Stimulated activated CD8-positive, alpha-beta memory T cell treated with anti-CD3 and anti-CD28 coated beads, Interleukin-4, amount 100 ng/mL, for 1 hour (primary cell): ENCODE measurements at regions not wholly inside any gene's neighbourhood (a gene's known extent, or its start where the extent isn't known, plus 50 kb on each side); places are given as distances from the start of the nearest gene placed in this dataset.

Experiments
- DNase-seq, 2 donors: peaks; one replicate each; pipeline ENCODE4 v3.0.0-alpha.2; 2020; ENCODE audit warnings: low read depth in 2 of 2, low spot score in 1 of 2

- no peak for DNase-seq
Observed at GRCh38 chr2:111632661-111633060, 251.3 kb downstream of the ANAPC1 start.

- DNase-seq = no peak
Observed at GRCh38 chr2:111633189-111633588, 250.8 kb downstream of the ANAPC1 start.

DNA sequence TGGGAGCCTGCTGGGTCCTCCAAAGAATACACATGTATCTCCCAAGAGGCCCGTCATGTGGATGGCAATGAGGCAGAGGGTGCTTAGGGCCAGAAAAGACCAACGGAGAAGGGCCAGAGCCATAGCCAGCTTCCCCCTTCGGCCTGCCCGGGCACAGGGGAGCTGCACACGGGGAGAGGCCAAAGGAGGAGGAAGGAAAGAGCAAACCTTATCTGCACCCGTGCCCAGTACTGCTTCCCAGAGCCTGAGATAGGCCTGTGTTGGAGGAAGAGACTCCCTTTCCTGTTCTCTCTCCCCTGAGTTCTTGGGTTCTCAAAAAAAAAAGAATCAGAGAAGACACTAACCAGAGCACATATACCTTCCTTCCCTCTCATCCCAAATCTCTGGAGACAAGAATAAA is 250.3 kb downstream of the ANAPC1 start:
- no peak for DNase-seq

DNA sequence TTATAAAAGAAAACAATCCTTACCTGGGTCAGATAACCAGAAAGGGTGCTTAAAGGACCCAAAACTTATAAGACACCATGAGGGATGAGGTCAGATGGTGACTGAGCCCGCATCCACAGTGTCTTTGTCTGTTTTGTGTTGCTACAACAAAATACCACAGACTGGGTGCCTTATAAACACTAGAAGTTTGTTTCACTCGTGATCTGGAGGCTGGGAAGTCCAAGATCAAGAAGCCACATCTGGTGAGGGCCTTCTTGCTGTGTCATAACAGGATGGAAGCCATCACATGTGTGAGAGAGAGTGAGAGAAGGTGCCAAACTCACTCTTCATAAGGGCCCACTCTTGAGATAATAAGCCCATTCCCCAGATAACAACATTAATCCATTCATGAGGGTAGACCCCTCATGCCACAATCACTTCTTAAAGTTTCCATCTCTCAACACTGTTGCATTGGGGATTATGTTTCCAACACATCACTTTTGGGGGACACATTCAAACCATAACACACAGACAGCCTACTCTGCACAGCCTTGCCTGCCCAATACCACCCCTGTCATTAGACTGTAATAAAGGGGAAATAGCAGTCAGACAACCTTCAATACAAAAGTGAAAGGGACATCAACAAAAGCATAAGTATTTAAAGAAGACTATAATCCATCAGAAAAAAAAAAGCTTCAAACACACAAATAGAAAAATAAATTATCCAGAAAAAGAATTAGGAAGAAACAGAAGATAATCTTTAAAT is 249.8 kb downstream of the ANAPC1 start:
- DNase-seq = no peak

DNA sequence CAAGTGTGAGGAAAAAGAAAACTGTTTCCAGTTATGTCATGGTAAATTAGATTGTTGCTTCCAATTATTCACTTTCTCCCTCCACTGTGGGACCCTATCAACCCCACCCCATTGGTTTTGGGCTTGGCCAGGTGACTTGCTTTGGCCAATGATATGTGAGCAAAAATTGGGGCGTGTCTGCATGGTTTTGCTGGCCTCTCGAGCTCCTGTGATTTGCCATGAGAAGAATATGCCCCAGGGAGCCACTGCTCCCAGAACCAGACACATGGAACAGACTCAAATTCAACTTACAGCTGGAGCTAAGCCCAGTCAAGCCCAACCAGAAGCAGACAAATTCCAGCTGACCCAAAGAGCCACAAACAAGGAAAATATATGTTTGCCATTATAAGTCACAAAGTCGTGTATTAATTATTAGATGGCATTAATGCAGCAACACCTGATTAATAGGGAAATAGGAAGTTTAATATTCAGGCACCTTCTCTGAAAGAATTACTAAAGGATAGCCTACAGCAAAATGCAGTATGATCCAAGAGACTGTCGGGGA is 248.9 kb downstream of the ANAPC1 start:
- DNase-seq = no peak

DNA sequence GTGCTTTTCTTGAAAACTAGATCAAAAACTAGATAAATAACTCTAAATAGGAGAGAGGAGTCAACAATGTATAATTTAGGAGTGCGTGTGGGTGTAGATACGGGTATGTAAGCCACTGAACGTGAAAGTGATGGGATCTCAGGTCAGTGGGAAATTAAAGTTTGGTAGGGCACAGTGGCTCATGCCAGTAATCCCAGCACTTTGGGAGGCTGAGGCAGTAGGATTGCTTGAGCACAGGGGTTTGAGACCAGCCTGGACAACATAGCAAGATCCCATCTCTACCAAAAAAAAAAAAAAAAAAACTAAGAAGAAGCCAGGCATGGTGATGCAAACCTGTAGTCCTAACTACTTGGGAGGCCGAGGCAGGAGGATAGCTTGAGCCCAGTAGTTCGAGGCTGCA is 247.1 kb downstream of the ANAPC1 start:
- DNase-seq = no peak

GRCh38 chr2:111638274-111638877 is 245.6 kb downstream of the ANAPC1 start:
- DNase-seq = no peak

DNA sequence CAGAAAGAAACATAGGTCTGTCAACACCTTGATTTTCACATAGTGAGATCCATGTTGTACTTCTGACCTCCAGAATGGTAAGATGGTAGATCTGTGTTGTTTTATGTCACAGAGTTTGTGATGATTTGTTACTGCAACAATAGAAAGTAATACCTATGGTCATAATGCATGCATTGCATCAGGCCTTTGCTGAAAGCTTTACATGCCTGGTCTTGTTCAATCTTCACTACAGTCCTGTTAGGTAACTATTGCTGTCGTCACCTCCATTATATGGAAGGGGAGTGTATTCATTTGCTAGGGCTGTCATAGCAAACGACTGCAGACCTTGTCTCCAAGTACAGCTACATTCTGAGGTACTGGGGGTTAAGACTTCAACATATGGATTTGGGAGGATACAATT is 243.5 kb downstream of the ANAPC1 start:
- no peak for DNase-seq

GRCh38 chr2:111642586-111643327 is 241.2 kb downstream of the ANAPC1 start:
- DNase-seq = no peak

DNA sequence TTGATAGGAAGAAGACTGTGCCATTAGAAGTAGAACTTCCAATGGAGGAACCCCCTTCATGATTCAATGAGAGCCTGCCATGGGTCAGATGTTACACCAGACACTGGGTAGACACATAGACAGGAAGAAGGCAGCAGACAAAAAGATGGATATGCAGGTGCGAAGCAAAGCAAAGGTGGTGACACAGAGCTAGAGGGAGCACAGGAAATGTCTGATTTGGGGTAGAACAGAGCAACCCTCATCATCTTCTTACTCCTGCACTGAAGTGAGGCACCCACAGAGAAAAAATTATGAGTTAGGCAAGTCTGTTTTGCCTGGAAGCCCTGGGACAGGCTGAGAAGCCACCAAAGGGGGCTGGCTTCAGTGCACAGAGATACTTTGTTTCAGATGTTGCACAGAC is 240.2 kb downstream of the ANAPC1 start:
- DNase-seq = no peak

- DNase-seq = no peak
Observed at GRCh38 chr2:111647359-111647758, 236.6 kb downstream of the ANAPC1 start.

- no peak for DNase-seq
Observed at GRCh38 chr2:111652038-111652437, 232.0 kb downstream of the ANAPC1 start.

DNA sequence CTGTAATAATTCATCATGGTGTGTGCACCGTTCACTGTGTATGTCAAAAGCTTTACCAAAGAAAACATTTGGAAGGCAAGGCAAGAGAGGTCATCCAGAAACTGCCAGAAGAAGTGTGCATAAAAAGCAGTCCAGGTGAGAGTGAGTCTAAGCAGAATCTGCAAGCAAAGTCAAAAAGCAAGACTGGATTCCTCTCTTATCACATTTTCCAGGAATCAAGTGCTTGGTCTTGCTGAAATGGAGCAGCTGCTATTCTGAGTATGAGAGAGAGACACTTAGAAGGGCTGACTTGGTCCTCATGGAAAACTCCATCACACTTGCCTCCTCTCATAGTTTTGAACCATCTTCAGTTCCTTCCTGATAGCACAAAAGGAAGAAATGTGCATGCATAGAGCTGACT is 231.3 kb downstream of the ANAPC1 start:
- no peak for DNase-seq

GRCh38 chr2:111653103-111653624 is 230.8 kb downstream of the ANAPC1 start:
- DNase-seq = no peak

GRCh38 chr2:111653913-111654312 is 230.1 kb downstream of the ANAPC1 start:
- DNase-seq = no peak

DNA sequence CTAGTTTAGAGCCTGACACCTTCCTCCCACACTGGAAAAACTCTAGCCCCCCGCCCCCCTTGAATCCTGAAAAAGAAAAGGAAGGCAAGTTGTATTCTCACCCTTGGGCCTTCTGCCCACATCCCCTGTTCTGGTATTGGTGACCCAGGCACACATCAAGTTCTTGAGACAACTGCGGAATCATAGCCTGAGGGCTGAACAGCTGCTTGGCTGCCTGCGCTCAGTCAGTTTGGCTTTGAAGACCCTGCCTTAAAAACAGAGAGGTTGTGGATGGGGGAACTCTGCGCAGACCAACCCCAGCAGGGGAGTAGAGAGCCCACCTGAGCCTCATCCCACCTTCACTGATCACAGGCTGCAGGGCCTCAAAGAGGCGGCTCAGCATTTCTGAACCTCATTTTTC is 229.2 kb downstream of the ANAPC1 start:
- no peak for DNase-seq

DNA sequence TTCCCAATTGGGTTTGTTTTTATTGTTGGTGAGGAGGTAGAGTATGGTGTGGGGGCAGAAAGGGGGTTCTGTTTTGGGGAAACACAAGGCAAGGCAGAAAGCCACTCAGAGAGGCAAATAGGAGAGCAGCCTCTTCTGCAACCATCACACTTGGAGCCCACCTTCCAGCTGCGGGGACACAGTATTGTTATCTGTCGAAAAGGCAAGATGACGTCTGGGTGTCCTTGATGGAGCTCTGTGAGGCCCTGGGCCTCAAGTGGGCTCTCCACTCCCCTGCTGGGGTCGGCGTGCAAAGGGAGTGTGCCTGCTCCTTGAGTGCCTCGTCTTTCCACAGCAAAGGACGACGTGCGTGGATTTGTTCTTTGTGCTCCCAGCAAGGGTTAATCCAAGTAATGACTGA is 227.6 kb downstream of the ANAPC1 start:
- no peak for DNase-seq

DNA sequence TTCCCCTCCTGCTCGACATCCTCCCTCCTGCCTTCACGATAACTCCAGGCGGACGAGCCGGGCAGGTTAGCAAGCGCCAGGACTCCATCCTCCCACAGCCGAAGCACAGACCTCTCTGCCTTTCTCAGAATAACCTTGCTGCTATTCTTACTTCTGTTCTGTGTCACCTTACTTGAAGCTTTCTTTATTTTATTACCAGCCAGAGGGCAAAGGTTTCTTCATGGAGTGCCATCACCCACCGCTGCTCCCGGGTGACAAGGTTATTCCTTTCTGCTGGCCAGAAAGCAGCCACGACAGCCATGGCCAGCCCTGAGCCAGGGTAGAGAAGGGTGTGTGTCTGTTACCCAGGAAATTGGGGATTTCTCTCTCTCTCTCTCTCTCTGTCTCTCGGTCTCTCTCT is 227.1 kb downstream of the ANAPC1 start:
- no peak for DNase-seq

DNA sequence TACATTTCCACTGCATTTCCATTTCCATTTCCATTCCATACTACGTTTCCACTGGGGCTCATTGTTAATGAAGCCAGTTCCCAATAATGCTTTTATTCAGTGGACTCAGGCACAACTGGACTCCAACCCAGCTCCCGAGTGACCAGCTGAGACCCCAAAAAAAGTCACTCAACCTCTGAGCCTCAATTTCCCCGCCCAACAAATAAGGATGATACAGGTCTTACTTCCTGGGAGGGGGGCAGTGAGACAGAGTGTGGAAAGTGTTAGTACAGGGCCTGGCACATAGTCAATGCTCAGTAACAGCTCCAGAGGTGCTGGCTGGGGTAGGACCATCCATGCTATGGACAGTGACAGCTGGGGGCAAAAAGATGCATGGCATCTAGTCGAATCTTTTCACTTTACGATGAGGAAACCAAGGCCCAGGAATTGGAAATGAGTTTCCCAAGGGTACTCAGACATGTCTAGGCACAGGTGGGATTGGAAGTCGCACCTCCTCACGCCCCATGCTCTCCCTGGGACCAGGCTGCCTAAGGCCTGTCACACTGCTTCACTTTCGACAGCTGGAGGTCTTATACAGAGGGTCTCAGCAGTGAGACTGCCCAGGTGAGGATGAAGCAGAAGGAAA is 226.5 kb downstream of the ANAPC1 start:
- no peak for DNase-seq

GRCh38 chr2:111659361-111660333 is 224.3 kb downstream of the ANAPC1 start:
- no peak for DNase-seq
